Mammary epithelial cell (primary cell): ENCODE measurements at regions not wholly inside any gene's neighbourhood (a gene's known extent, or its start where the extent isn't known, plus 50 kb on each side); places are given as distances from the start of the nearest gene placed in this dataset.

ENCODE experiments used
- EZH2 ChIP-seq: IDR thresholded peaks from 2 replicates; pipeline ENCODE4 v1.6.1; 2012; ENCODE audit warnings: low read length, inconsistent platforms, borderline replicate concordance
- TF ChIP-seq, protein P1 (sequence below), 2 donors: IDR thresholded peaks in 1 of 2; conservative IDR thresholded peaks in 1 of 2; 2 replicates each; pipeline ENCODE4 v1.5.1; 2011 to 2012; ENCODE audit warnings: inconsistent platforms in 2 of 2, low read length in 2 of 2, mild to moderate bottlenecking in 2 of 2, control low read depth in 1 of 2, low read depth in 1 of 2; ENCODE audit not compliant: insufficient read depth in 1 of 2; ENCODE audit errors: extremely low read depth in 1 of 2

- TF ChIP-seq, protein P1, sequence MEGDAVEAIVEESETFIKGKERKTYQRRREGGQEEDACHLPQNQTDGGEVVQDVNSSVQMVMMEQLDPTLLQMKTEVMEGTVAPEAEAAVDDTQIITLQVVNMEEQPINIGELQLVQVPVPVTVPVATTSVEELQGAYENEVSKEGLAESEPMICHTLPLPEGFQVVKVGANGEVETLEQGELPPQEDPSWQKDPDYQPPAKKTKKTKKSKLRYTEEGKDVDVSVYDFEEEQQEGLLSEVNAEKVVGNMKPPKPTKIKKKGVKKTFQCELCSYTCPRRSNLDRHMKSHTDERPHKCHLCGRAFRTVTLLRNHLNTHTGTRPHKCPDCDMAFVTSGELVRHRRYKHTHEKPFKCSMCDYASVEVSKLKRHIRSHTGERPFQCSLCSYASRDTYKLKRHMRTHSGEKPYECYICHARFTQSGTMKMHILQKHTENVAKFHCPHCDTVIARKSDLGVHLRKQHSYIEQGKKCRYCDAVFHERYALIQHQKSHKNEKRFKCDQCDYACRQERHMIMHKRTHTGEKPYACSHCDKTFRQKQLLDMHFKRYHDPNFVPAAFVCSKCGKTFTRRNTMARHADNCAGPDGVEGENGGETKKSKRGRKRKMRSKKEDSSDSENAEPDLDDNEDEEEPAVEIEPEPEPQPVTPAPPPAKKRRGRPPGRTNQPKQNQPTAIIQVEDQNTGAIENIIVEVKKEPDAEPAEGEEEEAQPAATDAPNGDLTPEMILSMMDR (conservative IDR thresholded peaks at IDR 0.05 in 1 of 2, IDR thresholded peaks at IDR 0.05 in 1 of 2; ENCODE audit: extremely low read depth in 1 of 2, insufficient read depth in 1 of 2, low read depth in 1 of 2, low read length in 2 of 2): no peak
- TF ChIP-seq EZH2: no peak
These were observed 497.8 kb upstream of the NRP1 start for GRCh38 chr10:33832124-33832787.
